ENCODE measurements at regions not wholly inside any gene's neighbourhood (a gene's known extent, or its start where the extent isn't known, plus 50 kb on each side); places are given as distances from the start of the nearest gene placed in this dataset.

DNA sequence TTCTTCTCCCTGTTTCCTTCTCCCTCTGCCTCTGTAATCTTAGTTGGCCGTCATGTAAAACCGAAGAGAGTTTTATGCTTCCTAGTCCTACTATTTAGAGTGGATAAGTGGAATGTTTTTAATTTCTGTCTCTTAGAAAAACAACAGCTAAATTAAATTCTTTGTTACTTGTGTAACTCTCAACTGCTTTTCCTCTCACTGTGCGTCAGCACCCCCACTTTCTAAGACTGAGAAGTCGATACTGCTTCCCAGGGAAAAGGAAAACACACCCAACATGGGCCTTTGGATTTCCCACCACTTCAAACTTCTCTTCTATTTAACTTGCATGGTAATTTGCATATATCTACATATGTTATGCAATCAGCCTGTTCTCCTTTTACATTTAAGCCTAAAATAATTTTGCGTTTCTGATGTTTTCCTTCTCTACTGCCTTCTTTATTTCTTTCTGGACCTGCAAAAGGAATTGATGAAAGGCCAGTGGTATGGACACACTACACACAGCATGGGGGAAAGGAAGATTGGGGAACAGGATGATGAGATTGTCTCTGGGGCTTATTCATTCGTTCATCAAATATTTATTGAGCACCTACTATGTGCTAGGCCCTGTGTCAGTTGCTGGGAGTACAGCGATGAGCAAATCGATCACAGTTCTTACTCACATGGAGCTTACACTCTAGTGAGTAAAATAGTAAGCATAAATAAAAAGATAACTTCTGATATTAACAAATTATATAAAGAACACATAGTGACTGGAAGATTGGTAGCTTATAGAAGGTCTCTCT, 52.5 kb upstream of the CTNNA1 start:
- POLR2A ChIA-PET (ENCODE audit: unreplicated experiment) = no interaction called here
- intact Hi-C loops (cut with micrococcal nuclease; ENCODE audit: unreplicated experiment) = no loop called here

DNA sequence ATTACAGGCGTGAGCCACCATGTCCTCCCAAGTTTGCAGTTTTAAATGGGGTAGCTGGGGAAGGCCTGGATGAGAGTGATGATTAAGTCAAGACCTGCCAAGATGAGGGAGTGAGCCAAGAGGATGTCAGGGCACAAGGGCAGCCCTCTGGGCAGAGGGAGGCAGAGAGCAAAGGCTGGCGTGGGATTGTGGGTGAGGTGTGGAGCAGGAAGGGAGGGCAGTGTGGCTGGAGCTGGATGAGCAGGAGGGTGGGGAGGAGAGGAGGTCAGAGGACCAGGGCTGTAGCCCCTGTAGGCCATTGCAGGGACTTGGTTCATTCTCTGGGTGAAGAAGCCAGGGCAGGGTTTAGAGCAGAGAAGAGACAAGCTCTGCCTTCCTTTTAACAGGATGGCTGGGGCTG, 53.7 kb upstream of the CTNNA1 start:
- BruUV-seq (replicated peaks) = no TSS peak
- ChIA-PET POLR2A (ENCODE audit: unreplicated experiment) (no interaction called here), CTCF (interaction anchor here (0.6 kb wide), 1 partner anchor 35 kb away, joined by 4 read pairs; no protein-coding TSS in a partner anchor)
- Histone ChIP-seq H4K20me1 (ENCODE audit: insufficient read depth) (no peaks in the 10 kb centered on the region), H3K27ac (no peak overlapping the region), H3K9me2 (ENCODE audit: insufficient read depth) (no peaks in the 10 kb centered on the region), H3K79me2 (ENCODE audit: low read depth) (no peaks in the 10 kb centered on the region), H2AFZ (no peak overlapping the region), H3K36me3 (ENCODE audit: low read depth) (no peaks in the 10 kb centered on the region), H3F3A (ENCODE audit: insufficient read depth, low read depth) (peaks cover 11% of the 10 kb centered on the region; the same call in 1 of the 2 replicates), H3K4me1 (replicated peaks; ENCODE audit: insufficient read depth) (peaks cover 25% of the 10 kb centered on the region), H3K4me2 (no peak overlapping the region), H3K27me3 (ENCODE audit: insufficient read depth, low read depth) (no peaks in the 10 kb centered on the region), H3K4me3 (no peak overlapping the region), H3K9me3 (ENCODE audit: insufficient read depth, low read depth) (no peaks in the 10 kb centered on the region)
- no peak for TF ChIP-seq EZH2 (IDR thresholded peaks at IDR 0.05; ENCODE audit: low read depth)
- TF ChIP-seq, protein P1, sequence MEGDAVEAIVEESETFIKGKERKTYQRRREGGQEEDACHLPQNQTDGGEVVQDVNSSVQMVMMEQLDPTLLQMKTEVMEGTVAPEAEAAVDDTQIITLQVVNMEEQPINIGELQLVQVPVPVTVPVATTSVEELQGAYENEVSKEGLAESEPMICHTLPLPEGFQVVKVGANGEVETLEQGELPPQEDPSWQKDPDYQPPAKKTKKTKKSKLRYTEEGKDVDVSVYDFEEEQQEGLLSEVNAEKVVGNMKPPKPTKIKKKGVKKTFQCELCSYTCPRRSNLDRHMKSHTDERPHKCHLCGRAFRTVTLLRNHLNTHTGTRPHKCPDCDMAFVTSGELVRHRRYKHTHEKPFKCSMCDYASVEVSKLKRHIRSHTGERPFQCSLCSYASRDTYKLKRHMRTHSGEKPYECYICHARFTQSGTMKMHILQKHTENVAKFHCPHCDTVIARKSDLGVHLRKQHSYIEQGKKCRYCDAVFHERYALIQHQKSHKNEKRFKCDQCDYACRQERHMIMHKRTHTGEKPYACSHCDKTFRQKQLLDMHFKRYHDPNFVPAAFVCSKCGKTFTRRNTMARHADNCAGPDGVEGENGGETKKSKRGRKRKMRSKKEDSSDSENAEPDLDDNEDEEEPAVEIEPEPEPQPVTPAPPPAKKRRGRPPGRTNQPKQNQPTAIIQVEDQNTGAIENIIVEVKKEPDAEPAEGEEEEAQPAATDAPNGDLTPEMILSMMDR (conservative IDR thresholded peaks at IDR 0.05) = no peak
- DNase-seq = no peak
- intact Hi-C loops (cut with micrococcal nuclease; ENCODE audit: unreplicated experiment) = no loop called here

More for the DNA sequence above, 52.5 kb upstream of the CTNNA1 start:
- no peak overlapping the region for H3K4me2 ChIP-seq
- H3K27ac ChIP-seq = no peak overlapping the region
- BruUV-seq (replicated peaks) = no TSS peak
- H3K4me1 ChIP-seq (replicated peaks; ENCODE audit: insufficient read depth) = peaks cover 24% of the 10 kb centered on the region
- no peaks in the 10 kb centered on the region for H3K9me3 ChIP-seq (ENCODE audit: insufficient read depth, low read depth)
- TF ChIP-seq, protein P1 (conservative IDR thresholded peaks at IDR 0.05) = no peak
- no peak for TF ChIP-seq EZH2 (IDR thresholded peaks at IDR 0.05; ENCODE audit: low read depth)
- no peak overlapping the region for H2AFZ ChIP-seq
- DNase-seq = no peak
- H3K79me2 ChIP-seq (ENCODE audit: low read depth) = no peaks in the 10 kb centered on the region
- no peak overlapping the region for H3K4me3 ChIP-seq
- H3F3A ChIP-seq (ENCODE audit: insufficient read depth, low read depth) = peaks cover 9% of the 10 kb centered on the region; the same call in 1 of the 2 replicates
- no peaks in the 10 kb centered on the region for H3K27me3 ChIP-seq (ENCODE audit: insufficient read depth, low read depth)
- CTCF ChIA-PET = no interaction called here
- no peaks in the 10 kb centered on the region for H4K20me1 ChIP-seq (ENCODE audit: insufficient read depth)
- H3K9me2 ChIP-seq (ENCODE audit: insufficient read depth) = no peaks in the 10 kb centered on the region
- H3K36me3 ChIP-seq (ENCODE audit: low read depth) = no peaks in the 10 kb centered on the region

DNA sequence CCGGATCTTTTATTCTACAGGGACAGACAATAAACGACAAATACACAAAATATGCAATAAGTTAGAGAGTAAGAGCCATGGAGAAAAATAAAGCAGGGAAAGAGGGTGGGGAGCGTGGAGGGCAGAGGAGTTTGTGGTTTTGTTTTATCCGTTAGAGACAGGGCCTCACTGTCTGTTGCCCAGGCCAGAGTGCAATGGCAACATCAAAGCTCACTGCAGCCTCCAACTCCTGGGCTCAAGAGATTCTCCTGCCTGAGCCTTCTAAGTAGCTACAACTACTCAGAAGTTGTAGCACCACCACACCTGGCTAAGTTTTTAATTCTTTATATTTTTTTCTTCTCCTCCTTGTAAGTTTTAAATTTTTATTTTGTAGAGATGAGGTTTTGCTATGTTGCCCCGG, 54.5 kb upstream of the CTNNA1 start:
- Histone ChIP-seq H3K27me3 (ENCODE audit: insufficient read depth, low read depth) (no peaks in the 10 kb centered on the region), H3F3A (ENCODE audit: insufficient read depth, low read depth) (peaks cover 11% of the 10 kb centered on the region; the same call in 1 of the 2 replicates), H3K27ac (no peak overlapping the region), H3K36me3 (ENCODE audit: low read depth) (no peaks in the 10 kb centered on the region), H3K9me2 (ENCODE audit: insufficient read depth) (no peaks in the 10 kb centered on the region), H3K4me2 (no peak overlapping the region), H3K4me3 (no peak overlapping the region), H3K4me1 (replicated peaks; ENCODE audit: insufficient read depth) (peaks cover 32% of the 10 kb centered on the region), H4K20me1 (ENCODE audit: insufficient read depth) (no peaks in the 10 kb centered on the region), H3K79me2 (ENCODE audit: low read depth) (no peaks in the 10 kb centered on the region), H3K9me3 (ENCODE audit: insufficient read depth, low read depth) (no peaks in the 10 kb centered on the region), H2AFZ (no peak overlapping the region)
- POLR2A ChIA-PET (ENCODE audit: unreplicated experiment) = no interaction called here
- no peak for DNase-seq
- intact Hi-C loops (cut with micrococcal nuclease; ENCODE audit: unreplicated experiment) = no loop called here
- CTCF ChIA-PET = no interaction called here
- no TSS peak for BruUV-seq (replicated peaks)
- TF ChIP-seq, protein P1 (conservative IDR thresholded peaks at IDR 0.05) = no peak
- no peak for TF ChIP-seq EZH2 (IDR thresholded peaks at IDR 0.05; ENCODE audit: low read depth)

All from PC-9 (cell line).